H1 (cell line): ENCODE measurements at regions not wholly inside any gene's neighbourhood (a gene's known extent, or its start where the extent isn't known, plus 50 kb on each side); places are given as distances from the start of the nearest gene placed in this dataset.

Experiments used
- CTCF ChIA-PET: fragments of 300-600 bp; sonication (Branson Sonifier 250); formaldehyde crosslinking; loops from one replicate; lab custom pipeline; 2021; ENCODE audit not compliant: partially characterized antibody; lab: Charles Lee
- POLR2A ChIA-PET: fragments of 300-600 bp; sonication (Branson Sonifier 250); formaldehyde crosslinking; loops from one replicate; lab custom pipeline; 2021; ENCODE audit warnings: inconsistent platforms; ENCODE audit not compliant: partially characterized antibody; lab: Charles Lee
- DNase-seq, 2 experiments: peaks; one replicate each; pipeline versions ENCODE4 v3.0.0 to v3.0.0-alpha.2; 2010 to 2022; ENCODE audit warnings: low spot score in 2 of 2, low read depth in 1 of 2, mixed read lengths in 1 of 2
- FAIRE-seq: peaks from 2 replicates; lab custom pipeline; 2011; peaks lifted over from hg19 to GRCh38; lab: Jason Lieb, UNC
- H2AFZ ChIP-seq: 2 replicates; pipeline ENCODE4 v1.8.1; 2012; ENCODE audit warnings: low read length, inconsistent platforms
- H2AK5ac ChIP-seq: 2 replicates; pipeline ENCODE4 v1.6.1; 2013; ENCODE audit warnings: low read depth, low read length
- H2BK120ac ChIP-seq: replicated peaks from 2 replicates; pipeline ENCODE3; 2013; ENCODE audit warnings: low read depth, low read length, inconsistent platforms
- H2BK12ac ChIP-seq: 2 replicates; pipeline ENCODE4 v1.6.1; 2013; ENCODE audit warnings: low read depth, low read length
- H2BK15ac ChIP-seq: 2 replicates; pipeline ENCODE4 v1.6.1; 2013; ENCODE audit warnings: low read length
- H2BK20ac ChIP-seq: 2 replicates; pipeline ENCODE4 v1.6.1; 2013; ENCODE audit warnings: low read length
- H2BK5ac ChIP-seq: 2 replicates; pipeline ENCODE4 v1.6.1; 2013; ENCODE audit warnings: low read depth, low read length
- H3K14ac ChIP-seq: 2 replicates; pipeline ENCODE4 v1.6.1; 2013; ENCODE audit warnings: inconsistent platforms; ENCODE audit not compliant: insufficient read length
- H3K18ac ChIP-seq: 2 replicates; pipeline ENCODE4 v1.6.1; 2013; ENCODE audit warnings: low read length; ENCODE audit errors: extremely low read depth
- H3K23ac ChIP-seq: 2 replicates; pipeline ENCODE4 v1.6.1; 2013; ENCODE audit warnings: inconsistent platforms; ENCODE audit not compliant: insufficient read length
- H3K23me2 ChIP-seq: 2 replicates; pipeline ENCODE4 v1.6.1; 2013; ENCODE audit warnings: low read depth, low read length
- H3K27ac ChIP-seq: 2 replicates; pipeline ENCODE4 v1.6.1; 2011; ENCODE audit warnings: low read depth, low read length, inconsistent platforms
- H3K27me3 ChIP-seq, 4 experiments: replicated peaks in 1 of 4; 1 replicate in 1 of 4; 2 replicates in 3 of 4; pipeline versions ENCODE4 v1.6.1 to v1.8.1; 2011 to 2013; ENCODE audit warnings: low read length in 3 of 4, mild to moderate bottlenecking in 3 of 4, inconsistent platforms in 2 of 4, mixed read lengths in 2 of 4, moderate library complexity in 1 of 4; ENCODE audit not compliant: control insufficient read depth in 3 of 4, insufficient read depth in 3 of 4; ENCODE audit errors: extremely low read depth in 1 of 4
- H3K36me3 ChIP-seq, 4 experiments: 2 replicates each; pipeline versions ENCODE4 v1.6.1 to v1.8.1; 2011 to 2013; ENCODE audit warnings: mild to moderate bottlenecking in 4 of 4, low read length in 3 of 4, moderate library complexity in 2 of 4, control low read depth in 1 of 4, inconsistent platforms in 1 of 4; ENCODE audit not compliant: insufficient read depth in 4 of 4, control insufficient read depth in 2 of 4
- H3K4ac ChIP-seq: replicated peaks from 2 replicates; pipeline ENCODE3; 2013; ENCODE audit warnings: low read length, low read depth, mixed read lengths, inconsistent platforms; ENCODE audit not compliant: insufficient read length
- H3K4me1 ChIP-seq, 4 experiments: replicated peaks in 1 of 4; 1 replicate in 1 of 4; 2 replicates in 3 of 4; pipeline versions ENCODE4 v1.6.1 to v1.8.1; 2011 to 2013; ENCODE audit warnings: low read length in 3 of 4, inconsistent platforms in 2 of 4, mixed read lengths in 1 of 4; ENCODE audit not compliant: insufficient read depth in 4 of 4, control insufficient read depth in 3 of 4
- H3K4me2 ChIP-seq, 2 experiments: 2 replicates each; pipeline versions ENCODE4 v1.6.1 to v1.8.1; 2011 to 2013; ENCODE audit warnings: low read depth in 2 of 2, low read length in 2 of 2, control low read depth in 1 of 2, inconsistent platforms in 1 of 2, mild to moderate bottlenecking in 1 of 2; ENCODE audit not compliant: insufficient read depth in 1 of 2
- H3K4me3 ChIP-seq, 4 experiments: fragments of 200-600, 300-600 bp in 1 of 4; sonication (generic), shearing (Covaris generic), sonication (Bioruptor Twin) in 1 of 4; 2 replicates each; pipeline versions ENCODE4 v1.5.1 to v1.8.1; 2011 to 2016; ENCODE audit warnings: low read length in 4 of 4, low read depth in 3 of 4, control low read depth in 2 of 4, inconsistent platforms in 2 of 4, mild to moderate bottlenecking in 2 of 4, mixed read lengths in 1 of 4, moderate library complexity in 1 of 4; ENCODE audit not compliant: insufficient read depth in 2 of 4; ENCODE audit errors: extremely low read depth in 1 of 4
- H3K56ac ChIP-seq: replicated peaks from 2 replicates; pipeline ENCODE3; 2013; ENCODE audit warnings: low read depth, mild to moderate bottlenecking, mixed read lengths, low read length, inconsistent platforms; ENCODE audit not compliant: insufficient read length
- H3K79me1 ChIP-seq: 2 replicates; pipeline ENCODE4 v1.6.1; 2013; ENCODE audit warnings: low read depth, low read length, control low read depth
- H3K79me2 ChIP-seq, 2 experiments: 2 replicates each; pipeline versions ENCODE4 v1.6.1 to v1.8.1; 2012 to 2013; ENCODE audit warnings: low read length in 2 of 2, mild to moderate bottlenecking in 2 of 2, inconsistent platforms in 1 of 2; ENCODE audit not compliant: insufficient read depth in 2 of 2, control insufficient read depth in 1 of 2
- H3K9ac ChIP-seq, 4 experiments: replicated peaks in 1 of 4; 1 replicate in 1 of 4; 2 replicates in 3 of 4; pipeline versions ENCODE4 v1.6.1 to v1.8.1; 2011 to 2013; ENCODE audit warnings: low read depth in 3 of 4, low read length in 3 of 4, control low read depth in 2 of 4, mild to moderate bottlenecking in 2 of 4, moderate library complexity in 2 of 4, inconsistent platforms in 1 of 4; ENCODE audit errors: extremely low read depth in 1 of 4
- H3K9me3 ChIP-seq, 2 experiments: 2 replicates each; pipeline versions ENCODE4 v1.6.1 to v1.8.1; 2012 to 2013; ENCODE audit warnings: mild to moderate bottlenecking in 2 of 2, moderate library complexity in 2 of 2, control low read depth in 1 of 2, inconsistent platforms in 1 of 2, low read depth in 1 of 2, low read length in 1 of 2, mixed read lengths in 1 of 2; ENCODE audit not compliant: insufficient read depth in 2 of 2
- H4K20me1 ChIP-seq, 2 experiments: replicated peaks in 1 of 2; 2 replicates each; pipeline versions ENCODE3 to v1.8.1; 2011 to 2013; ENCODE audit warnings: inconsistent platforms in 2 of 2, low read length in 2 of 2, mild to moderate bottlenecking in 1 of 2; ENCODE audit not compliant: insufficient read depth in 2 of 2, control insufficient read depth in 1 of 2
- H4K5ac ChIP-seq: 2 replicates; pipeline ENCODE4 v1.6.1; 2013; ENCODE audit warnings: low read length, low read depth, mixed read lengths, inconsistent platforms; ENCODE audit not compliant: insufficient read length
- H4K8ac ChIP-seq: 2 replicates; pipeline ENCODE4 v1.8.0; 2013; ENCODE audit warnings: mild to moderate bottlenecking, moderate library complexity, low read length, inconsistent platforms; ENCODE audit not compliant: insufficient read depth; ENCODE audit errors: extremely low read depth
- H4K91ac ChIP-seq: replicated peaks from 2 replicates; pipeline ENCODE3; 2013; ENCODE audit warnings: low read length, mixed read lengths, inconsistent platforms; ENCODE audit not compliant: insufficient read length
- BRCA1 ChIP-seq: IDR thresholded peaks from 2 replicates; pipeline ENCODE4 v1.6.1; 2012; ENCODE audit warnings: low read depth, low read length, improper control_type of control experiment
- CHD2 ChIP-seq: IDR thresholded peaks from 2 replicates; pipeline ENCODE4 v1.6.1; 2012; ENCODE audit warnings: low read length, improper control_type of control experiment
- EZH2 ChIP-seq: fragments of 200-600 bp; sonication (generic); IDR thresholded peaks from 2 replicates; pipeline ENCODE4 v1.7.1; 2012; ENCODE audit warnings: low read depth, mild to moderate bottlenecking, moderate library complexity, low read length, inconsistent platforms; ENCODE audit not compliant: severe bottlenecking
- KDM5A ChIP-seq: fragments of 200-600 bp; IDR thresholded peaks from 2 replicates; pipeline ENCODE4 v1.7.1; 2012; ENCODE audit warnings: mild to moderate bottlenecking, low read length, inconsistent platforms, mixed read lengths
- RAD21 ChIP-seq, 2 experiments: IDR thresholded peaks in 1 of 2; conservative IDR thresholded peaks in 1 of 2; 2 replicates each; pipeline ENCODE4 v1.6.1; 2011; ENCODE audit warnings: low read depth in 2 of 2, low read length in 2 of 2, improper control_type of control experiment in 1 of 2, inconsistent platforms in 1 of 2, mild to moderate bottlenecking in 1 of 2, moderate library complexity in 1 of 2
- SP4 ChIP-seq: IDR thresholded peaks from 2 replicates; pipeline ENCODE4 v1.6.1; 2012; ENCODE audit warnings: low read length, inconsistent platforms
- TBP ChIP-seq: IDR thresholded peaks from 2 replicates; pipeline ENCODE4 v1.6.1; 2011; ENCODE audit warnings: low read depth, low read length, improper control_type of control experiment
- WGBS, 2 experiments: shearing (Covaris generic) in 1 of 2; methylation state at CpG; one replicate each; pipeline versions ENCODE4 v1.1.6 to v1.1.7; 2013 to 2015; ENCODE audit warnings: low lambda C conversion rate in 2 of 2, mixed read lengths in 2 of 2, inconsistent platforms in 1 of 2, low coverage in 1 of 2, missing lambda C conversion rate in 1 of 2; ENCODE audit not compliant: insufficient replicate concordance in 2 of 2, insufficient coverage in 1 of 2, insufficient read length in 1 of 2; ENCODE audit errors: extremely low coverage in 1 of 2, missing lambda C conversion rate in 1 of 2; 5-methylcytosine and 5-hydroxymethylcytosine counted together
- TF ChIP-seq, protein P1 (sequence below): IDR thresholded peaks from 2 replicates; pipeline ENCODE4 v1.6.1; 2012; ENCODE audit warnings: low read length, inconsistent platforms
- TF ChIP-seq, protein P2 (sequence below), 3 experiments: IDR thresholded peaks; 1 replicate in 2 of 3; 2 replicates in 1 of 3; pipeline versions ENCODE4 v1.5.1 to v1.6.1; 2011; ENCODE audit warnings: low read length in 3 of 3, mild to moderate bottlenecking in 3 of 3, inconsistent platforms in 2 of 3, low read depth in 1 of 3, moderate library complexity in 1 of 3; ENCODE audit not compliant: insufficient read depth in 1 of 3; ENCODE audit errors: control extremely low read depth in 1 of 3

DNA sequence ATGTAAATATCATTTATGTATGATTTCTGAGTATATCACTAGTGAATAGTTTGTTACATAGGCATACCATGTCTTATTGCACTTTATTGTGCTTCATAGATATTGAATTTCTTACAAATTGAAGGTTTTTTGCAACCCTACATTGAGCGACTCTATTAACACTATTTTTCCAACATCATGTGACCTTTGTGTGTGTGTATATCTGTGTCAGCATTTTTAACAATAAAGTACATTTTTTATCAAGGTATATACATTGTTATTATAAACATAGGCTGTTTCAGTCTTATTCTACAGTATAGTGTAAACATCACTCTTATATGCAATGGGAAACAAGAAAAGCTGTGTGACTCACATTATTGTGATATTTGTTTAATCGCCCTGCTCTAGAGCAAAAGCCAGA, 1944.9 kb downstream of the TP53TG3F start:
- Histone ChIP-seq H4K5ac (no peak overlapping the region), H2BK20ac (no peak overlapping the region), H2AFZ (no peak overlapping the region), H3K4me1 (no peaks in the 10 kb centered on the region), H3K27ac (no peak overlapping the region), H4K8ac (no peak overlapping the region), H3K4ac (no peak overlapping the region), H3K18ac (no peak overlapping the region), H2AK5ac (no peak overlapping the region), H2BK5ac (no peak overlapping the region), H3K23ac (no peak overlapping the region), H2BK15ac (no peak overlapping the region), H3K9me3 (peaks cover 66 to 76% of the 10 kb centered on the region in 2 experiments), H3K23me2 (0 out of 2 replicates have a peak, but pooled peaks cover 1% of the 10 kb centered on the region), H3K27me3 (no peaks in the 10 kb centered on the region), H3K9ac (no peak overlapping the region), H4K91ac (no peak overlapping the region), H3K14ac (no peak overlapping the region), H3K36me3 (no peaks in the 10 kb centered on the region), H2BK12ac (no peak overlapping the region), H3K79me2 (no peaks in the 10 kb centered on the region), H3K79me1 (no peaks in the 10 kb centered on the region), H2BK120ac (no peak overlapping the region), H3K4me3 (no peak overlapping the region), H3K56ac (no peak overlapping the region), H3K4me2 (no peak overlapping the region), H4K20me1 (no peaks in the 10 kb centered on the region)
- ChIA-PET POLR2A (no interaction called here), CTCF (no interaction called here)
- FAIRE-seq (no peak), DNase-seq (no peak)
- WGBS, 2 experiments = 69% methylated on average over 2 of the region's 2 CpGs; no CpG with 5 or more reads in 1 of the 2 experiments
- no peak for TF ChIP-seq RAD21 (IDR thresholded peaks at IDR 0.05 in 1 of 2, conservative IDR thresholded peaks at IDR 0.05 in 1 of 2; ENCODE audit: low read depth in 2 of 2, low read length in 2 of 2)
- TF ChIP-seq KDM5A = no peak
- no peak for TF ChIP-seq EZH2
- TF ChIP-seq, protein P1, sequence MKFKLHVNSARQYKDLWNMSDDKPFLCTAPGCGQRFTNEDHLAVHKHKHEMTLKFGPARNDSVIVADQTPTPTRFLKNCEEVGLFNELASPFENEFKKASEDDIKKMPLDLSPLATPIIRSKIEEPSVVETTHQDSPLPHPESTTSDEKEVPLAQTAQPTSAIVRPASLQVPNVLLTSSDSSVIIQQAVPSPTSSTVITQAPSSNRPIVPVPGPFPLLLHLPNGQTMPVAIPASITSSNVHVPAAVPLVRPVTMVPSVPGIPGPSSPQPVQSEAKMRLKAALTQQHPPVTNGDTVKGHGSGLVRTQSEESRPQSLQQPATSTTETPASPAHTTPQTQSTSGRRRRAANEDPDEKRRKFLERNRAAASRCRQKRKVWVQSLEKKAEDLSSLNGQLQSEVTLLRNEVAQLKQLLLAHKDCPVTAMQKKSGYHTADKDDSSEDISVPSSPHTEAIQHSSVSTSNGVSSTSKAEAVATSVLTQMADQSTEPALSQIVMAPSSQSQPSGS = no peak
- TF ChIP-seq CHD2 = no peak
- TF ChIP-seq, protein P2, sequence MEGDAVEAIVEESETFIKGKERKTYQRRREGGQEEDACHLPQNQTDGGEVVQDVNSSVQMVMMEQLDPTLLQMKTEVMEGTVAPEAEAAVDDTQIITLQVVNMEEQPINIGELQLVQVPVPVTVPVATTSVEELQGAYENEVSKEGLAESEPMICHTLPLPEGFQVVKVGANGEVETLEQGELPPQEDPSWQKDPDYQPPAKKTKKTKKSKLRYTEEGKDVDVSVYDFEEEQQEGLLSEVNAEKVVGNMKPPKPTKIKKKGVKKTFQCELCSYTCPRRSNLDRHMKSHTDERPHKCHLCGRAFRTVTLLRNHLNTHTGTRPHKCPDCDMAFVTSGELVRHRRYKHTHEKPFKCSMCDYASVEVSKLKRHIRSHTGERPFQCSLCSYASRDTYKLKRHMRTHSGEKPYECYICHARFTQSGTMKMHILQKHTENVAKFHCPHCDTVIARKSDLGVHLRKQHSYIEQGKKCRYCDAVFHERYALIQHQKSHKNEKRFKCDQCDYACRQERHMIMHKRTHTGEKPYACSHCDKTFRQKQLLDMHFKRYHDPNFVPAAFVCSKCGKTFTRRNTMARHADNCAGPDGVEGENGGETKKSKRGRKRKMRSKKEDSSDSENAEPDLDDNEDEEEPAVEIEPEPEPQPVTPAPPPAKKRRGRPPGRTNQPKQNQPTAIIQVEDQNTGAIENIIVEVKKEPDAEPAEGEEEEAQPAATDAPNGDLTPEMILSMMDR (IDR thresholded peaks at IDR 0.05; ENCODE audit: control extremely low read depth in 1 of 3, insufficient read depth in 1 of 3, low read depth in 1 of 3, low read length in 3 of 3) = no peak
- no peak for TF ChIP-seq TBP
- no peak for TF ChIP-seq SP4
- no peak for TF ChIP-seq BRCA1
